Hepatocyte (in vitro differentiated cells): ENCODE measurements at regions not wholly inside any gene's neighbourhood (a gene's known extent, or its start where the extent isn't known, plus 50 kb on each side); places are given as distances from the start of the nearest gene placed in this dataset.
A peak's percentile ranks its signal among the peaks of the same experiment; 100 is the strongest.

Experiments used
- DNase-seq: peaks from one replicate; pipeline ENCODE4 v3.0.0-alpha.2; 2016; ENCODE audit warnings: low spot score
- H2AFZ ChIP-seq: fragments of 200-600 bp; sonication (generic); 2 replicates; pipeline ENCODE4 v1.6.0; 2016; ENCODE audit warnings: antibody characterized with exemption, mild to moderate bottlenecking
- H3K27ac ChIP-seq: fragments of 200-600 bp; sonication (generic); 2 replicates; pipeline ENCODE4 v1.5.1; 2016; ENCODE audit warnings: mild to moderate bottlenecking
- H3K27me3 ChIP-seq: fragments of 200-600 bp; sonication (generic); 2 replicates; pipeline ENCODE4 v1.6.1; 2016
- H3K36me3 ChIP-seq: fragments of 200-600 bp; sonication (generic); replicated peaks from 2 replicates; pipeline ENCODE4 v1.5.1; 2016; ENCODE audit warnings: low read depth; ENCODE audit not compliant: insufficient read depth
- H3K4me1 ChIP-seq: fragments of 200-600 bp; sonication (generic); 2 replicates; pipeline ENCODE4 v1.5.1; 2016; ENCODE audit warnings: mild to moderate bottlenecking, moderate library complexity; ENCODE audit not compliant: insufficient read depth
- H3K4me2 ChIP-seq: fragments of 200-600 bp; sonication (generic); 2 replicates; pipeline ENCODE4 v1.6.0; 2016
- H3K4me3 ChIP-seq: fragments of 200-600 bp; sonication (generic); 2 replicates; pipeline ENCODE4 v1.5.1; 2016; ENCODE audit warnings: mild to moderate bottlenecking
- H3K79me2 ChIP-seq: fragments of 200-600 bp; sonication (generic); 2 replicates; pipeline ENCODE4 v1.6.0; 2017; ENCODE audit warnings: mild to moderate bottlenecking
- H3K9me2 ChIP-seq: fragments of 200-600 bp; sonication (generic); replicated peaks from 2 replicates; pipeline ENCODE4 v1.6.0; 2017; ENCODE audit warnings: mild to moderate bottlenecking; ENCODE audit not compliant: insufficient read depth
- H3K9me3 ChIP-seq: fragments of 200-600 bp; sonication (generic); 2 replicates; pipeline ENCODE4 v1.5.1; 2016; ENCODE audit warnings: low read depth, mild to moderate bottlenecking
- H4K20me1 ChIP-seq: fragments of 200-600 bp; sonication (generic); 2 replicates; pipeline ENCODE4 v1.6.0; 2016; ENCODE audit warnings: mild to moderate bottlenecking; ENCODE audit not compliant: insufficient read depth, poor library complexity, severe bottlenecking
- EZH2 ChIP-seq: fragments of 200-600 bp; sonication (generic); IDR thresholded peaks from 2 replicates; pipeline ENCODE4 v1.6.1; 2016; ENCODE audit warnings: antibody characterized with exemption, mild to moderate bottlenecking, borderline replicate concordance
- EZH2phosphoT487 ChIP-seq: fragments of 200-600 bp; sonication (generic); IDR thresholded peaks from one replicate; pipeline ENCODE4 v1.6.1; 2018; ENCODE audit warnings: antibody characterized with exemption, mild to moderate bottlenecking, low read depth, moderate library complexity; ENCODE audit not compliant: unreplicated experiment, severe bottlenecking
- WGBS: methylation state at CpG from one replicate; pipeline ENCODE4 v1.1.6; 2016; ENCODE audit warnings: low lambda C conversion rate; ENCODE audit errors: missing lambda C conversion rate; 5-methylcytosine and 5-hydroxymethylcytosine counted together
- TF ChIP-seq, protein P1 (sequence below): fragments of 200-600 bp; sonication (generic); IDR thresholded peaks from 2 replicates; pipeline ENCODE4 v1.5.1; 2016; ENCODE audit warnings: antibody characterized with exemption, mild to moderate bottlenecking; ENCODE audit not compliant: poor library complexity

DNA sequence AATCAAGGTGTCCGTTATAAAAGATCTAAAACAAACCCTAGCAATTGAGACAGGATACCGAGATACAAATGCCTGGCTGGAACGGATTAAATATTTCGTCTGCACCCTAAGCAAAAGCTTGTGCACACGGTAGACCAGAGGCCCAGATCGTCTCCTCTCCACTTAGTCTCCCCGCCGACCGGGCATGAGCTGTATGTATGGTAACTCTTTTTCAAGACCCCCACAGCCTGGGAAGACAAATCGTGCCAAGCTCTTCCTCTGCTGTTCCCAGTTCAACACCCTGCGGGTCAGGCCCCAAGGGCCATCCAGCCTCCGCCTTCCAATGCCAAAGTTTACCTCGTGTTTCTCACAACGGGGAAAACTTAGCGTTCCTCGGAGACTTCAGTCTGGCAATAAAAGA, 285.7 kb upstream of the GALNT17 start:
- Histone ChIP-seq H3K4me3 (no peak overlapping the region), H3K79me2 (no peaks in the 10 kb centered on the region), H3K27me3 (no peaks in the 10 kb centered on the region), H3K36me3 (no peaks in the 10 kb centered on the region), H3K9me3 (no peaks in the 10 kb centered on the region), H3K9me2 (no peaks in the 10 kb centered on the region), H2AFZ (no peak overlapping the region), H4K20me1 (no peaks in the 10 kb centered on the region), H3K4me2 (no peak overlapping the region), H3K27ac (no peak overlapping the region), H3K4me1 (no peaks in the 10 kb centered on the region)
- 94% methylated on average over 16 of the region's 16 CpGs for WGBS
- DNase-seq = no peak
- TF ChIP-seq, protein P1, sequence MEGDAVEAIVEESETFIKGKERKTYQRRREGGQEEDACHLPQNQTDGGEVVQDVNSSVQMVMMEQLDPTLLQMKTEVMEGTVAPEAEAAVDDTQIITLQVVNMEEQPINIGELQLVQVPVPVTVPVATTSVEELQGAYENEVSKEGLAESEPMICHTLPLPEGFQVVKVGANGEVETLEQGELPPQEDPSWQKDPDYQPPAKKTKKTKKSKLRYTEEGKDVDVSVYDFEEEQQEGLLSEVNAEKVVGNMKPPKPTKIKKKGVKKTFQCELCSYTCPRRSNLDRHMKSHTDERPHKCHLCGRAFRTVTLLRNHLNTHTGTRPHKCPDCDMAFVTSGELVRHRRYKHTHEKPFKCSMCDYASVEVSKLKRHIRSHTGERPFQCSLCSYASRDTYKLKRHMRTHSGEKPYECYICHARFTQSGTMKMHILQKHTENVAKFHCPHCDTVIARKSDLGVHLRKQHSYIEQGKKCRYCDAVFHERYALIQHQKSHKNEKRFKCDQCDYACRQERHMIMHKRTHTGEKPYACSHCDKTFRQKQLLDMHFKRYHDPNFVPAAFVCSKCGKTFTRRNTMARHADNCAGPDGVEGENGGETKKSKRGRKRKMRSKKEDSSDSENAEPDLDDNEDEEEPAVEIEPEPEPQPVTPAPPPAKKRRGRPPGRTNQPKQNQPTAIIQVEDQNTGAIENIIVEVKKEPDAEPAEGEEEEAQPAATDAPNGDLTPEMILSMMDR = no peak
- TF ChIP-seq EZH2phosphoT487 (no peak), EZH2 (no peak)

DNA sequence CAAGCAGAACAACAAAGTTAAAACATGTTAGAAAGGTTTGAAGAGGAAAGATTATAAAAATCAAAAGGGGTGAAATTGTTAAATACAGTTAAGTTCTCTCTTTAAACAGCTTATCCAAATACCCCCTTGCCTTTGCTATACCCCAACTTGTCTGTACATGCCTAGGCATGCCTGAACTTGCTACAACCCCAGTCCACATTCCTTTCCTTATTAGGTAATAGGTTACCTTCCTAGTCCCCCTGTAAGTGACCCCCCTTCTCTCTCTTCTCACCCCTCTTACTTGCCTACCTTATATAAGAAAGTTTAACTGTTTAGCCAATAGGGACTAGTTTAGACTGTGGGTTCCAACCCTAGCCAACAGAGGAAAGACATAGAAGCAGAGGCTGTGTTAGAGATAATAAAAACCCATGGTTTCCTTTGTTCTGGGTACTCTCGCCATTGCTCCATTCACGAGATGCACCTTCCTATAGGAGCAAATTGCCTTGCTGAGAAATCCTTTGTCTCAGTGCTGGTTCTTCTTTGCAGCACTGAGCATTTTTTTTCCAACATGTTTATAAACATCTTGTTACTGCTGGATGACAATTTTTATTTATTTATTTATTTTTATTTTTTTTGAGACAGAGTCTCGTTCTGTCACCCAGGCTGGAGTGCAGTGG, 282.2 kb upstream of the GALNT17 start:
- Histone ChIP-seq H3K4me3 (no peak overlapping the region), H3K4me1 (no peaks in the 10 kb centered on the region), H3K27ac (peak overlapping the region; percentile 31), H4K20me1 (no peaks in the 10 kb centered on the region), H3K79me2 (no peaks in the 10 kb centered on the region), H3K9me2 (no peaks in the 10 kb centered on the region), H3K9me3 (no peaks in the 10 kb centered on the region), H2AFZ (no peak overlapping the region), H3K27me3 (no peaks in the 10 kb centered on the region), H3K4me2 (no peak overlapping the region), H3K36me3 (no peaks in the 10 kb centered on the region)
- no peak for DNase-seq
- TF ChIP-seq EZH2phosphoT487 (no peak), EZH2 (no peak)
- TF ChIP-seq, protein P1 = no peak
- 87% methylated on average over 3 of the region's 3 CpGs for WGBS

DNA sequence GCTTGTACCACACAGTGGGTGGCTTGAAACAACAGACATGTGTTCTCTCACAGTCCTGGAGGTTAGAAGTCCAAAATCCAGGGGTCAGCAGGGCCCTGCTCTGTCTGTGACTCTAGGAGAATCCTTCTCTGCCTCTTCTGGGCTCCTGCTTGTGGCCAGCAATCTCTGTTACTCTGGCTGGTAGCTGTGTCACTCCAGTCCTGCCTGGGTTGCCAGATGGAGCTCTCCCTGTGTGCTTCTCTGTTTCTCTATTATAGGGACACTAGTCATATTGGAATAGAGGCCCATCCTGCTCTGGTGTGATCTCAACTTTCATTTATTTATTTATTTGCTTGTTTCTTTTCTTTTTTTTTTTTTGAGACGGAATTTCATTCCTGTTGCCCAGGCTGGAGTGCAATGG, 276.6 kb upstream of the GALNT17 start:
- H3K9me3 ChIP-seq = no peaks in the 10 kb centered on the region
- H3K79me2 ChIP-seq = no peaks in the 10 kb centered on the region
- WGBS = 92% methylated on average over 1 of the region's 1 CpG
- no peaks in the 10 kb centered on the region for H3K9me2 ChIP-seq
- TF ChIP-seq EZH2 (no peak), EZH2phosphoT487 (no peak)
- TF ChIP-seq, protein P1 = no peak
- no peak overlapping the region for H3K27ac ChIP-seq
- H3K36me3 ChIP-seq = no peaks in the 10 kb centered on the region
- H3K27me3 ChIP-seq = no peaks in the 10 kb centered on the region
- no peak for DNase-seq
- no peak overlapping the region for H3K4me3 ChIP-seq
- no peak overlapping the region for H2AFZ ChIP-seq
- no peaks in the 10 kb centered on the region for H3K4me1 ChIP-seq
- H3K4me2 ChIP-seq = no peak overlapping the region
- H4K20me1 ChIP-seq = no peaks in the 10 kb centered on the region
